Fibroblast of lung (primary cell): ENCODE measurements at regions not wholly inside any gene's neighbourhood (a gene's known extent, or its start where the extent isn't known, plus 50 kb on each side); places are given as distances from the start of the nearest gene placed in this dataset.

Experiments
- DNase-seq, 2 donors: peaks; one replicate each; pipeline versions ENCODE4 v3.0.0 to v3.0.0-alpha.2; 2010; ENCODE audit warnings: low read depth in 2 of 2
- H2AFZ ChIP-seq: 2 replicates; pipeline ENCODE4 v1.5.1; 2012; ENCODE audit warnings: low read length, control low read depth, inconsistent platforms
- H3K27ac ChIP-seq: 2 replicates; pipeline ENCODE4 v1.5.1; 2011; ENCODE audit warnings: low read length, control low read depth; ENCODE audit not compliant: insufficient read depth
- H3K27me3 ChIP-seq: 2 replicates; pipeline ENCODE4 v1.5.1; 2011; ENCODE audit warnings: mild to moderate bottlenecking, low read length; ENCODE audit not compliant: control insufficient read depth, insufficient read depth
- H3K36me3 ChIP-seq: 2 replicates; pipeline ENCODE4 v1.5.1; 2011; ENCODE audit warnings: low read length; ENCODE audit not compliant: control insufficient read depth, insufficient read depth
- H3K4me1 ChIP-seq: 2 replicates; pipeline ENCODE4 v1.5.1; 2011; ENCODE audit warnings: low read length; ENCODE audit not compliant: control insufficient read depth, insufficient read depth; ENCODE audit errors: extremely low read depth
- H3K4me2 ChIP-seq: 2 replicates; pipeline ENCODE4 v1.5.1; 2011; ENCODE audit warnings: low read length, control low read depth; ENCODE audit not compliant: insufficient read depth; ENCODE audit errors: extremely low read depth
- H3K4me3 ChIP-seq, 4 experiments: fragments of 200-600 bp in 1 of 4; sonication (generic) in 1 of 4; replicated peaks in 1 of 4; 2 replicates each; pipeline ENCODE4 v1.5.1; 2011 to 2016; ENCODE audit warnings: low read length in 4 of 4, low read depth in 3 of 4, mild to moderate bottlenecking in 3 of 4, control low read depth in 2 of 4, inconsistent platforms in 1 of 4, mixed read lengths in 1 of 4; ENCODE audit not compliant: insufficient read depth in 1 of 4; ENCODE audit errors: control extremely low read depth in 1 of 4
- H3K79me2 ChIP-seq: 2 replicates; pipeline ENCODE4 v1.5.1; 2012; ENCODE audit warnings: mild to moderate bottlenecking, low read length, inconsistent platforms; ENCODE audit not compliant: control insufficient read depth, insufficient read depth
- H3K9ac ChIP-seq: 2 replicates; pipeline ENCODE4 v1.5.1; 2011; ENCODE audit warnings: mild to moderate bottlenecking, low read length, control low read depth; ENCODE audit not compliant: insufficient read depth
- H3K9me3 ChIP-seq: 2 replicates; pipeline ENCODE4 v1.5.1; 2012; ENCODE audit warnings: low read depth, low read length; ENCODE audit not compliant: control insufficient read depth, insufficient read depth
- H4K20me1 ChIP-seq: 2 replicates; pipeline ENCODE4 v1.5.1; 2011; ENCODE audit warnings: low read length; ENCODE audit not compliant: control insufficient read depth, insufficient read depth; ENCODE audit errors: extremely low read depth
- CTCF ChIP-seq, 2 donors: IDR thresholded peaks in 1 of 2; conservative IDR thresholded peaks in 1 of 2; 1 replicate in 1 of 2; 2 replicates in 1 of 2; pipeline ENCODE4 v1.5.1; 2011 to 2012; ENCODE audit warnings: low read length in 2 of 2, control low read depth in 1 of 2, inconsistent platforms in 1 of 2, low read depth in 1 of 2, mild to moderate bottlenecking in 1 of 2
- EZH2 ChIP-seq: IDR thresholded peaks from 2 replicates; pipeline ENCODE4 v1.5.1; 2012; ENCODE audit warnings: low read length, control low read depth, mild to moderate bottlenecking; ENCODE audit errors: missing control alignments

GRCh38 chr6:170111141-170111664, 179.7 kb downstream of the DLL1 start:
- Histone ChIP-seq H3K4me3 (no peak overlapping the region), H3K36me3 (no peaks in the 10 kb centered on the region), H3K27me3 (no peaks in the 10 kb centered on the region), H2AFZ (no peak overlapping the region), H4K20me1 (no peaks in the 10 kb centered on the region), H3K27ac (no peak overlapping the region), H3K9ac (no peak overlapping the region), H3K79me2 (no peaks in the 10 kb centered on the region), H3K9me3 (no peaks in the 10 kb centered on the region), H3K4me1 (no peaks in the 10 kb centered on the region), H3K4me2 (no peak overlapping the region)
- no peak for DNase-seq
- no peak for TF ChIP-seq CTCF (conservative IDR thresholded peaks at IDR 0.05 in 1 of 2, IDR thresholded peaks at IDR 0.05 in 1 of 2; ENCODE audit: low read depth in 1 of 2, low read length in 2 of 2)

DNA sequence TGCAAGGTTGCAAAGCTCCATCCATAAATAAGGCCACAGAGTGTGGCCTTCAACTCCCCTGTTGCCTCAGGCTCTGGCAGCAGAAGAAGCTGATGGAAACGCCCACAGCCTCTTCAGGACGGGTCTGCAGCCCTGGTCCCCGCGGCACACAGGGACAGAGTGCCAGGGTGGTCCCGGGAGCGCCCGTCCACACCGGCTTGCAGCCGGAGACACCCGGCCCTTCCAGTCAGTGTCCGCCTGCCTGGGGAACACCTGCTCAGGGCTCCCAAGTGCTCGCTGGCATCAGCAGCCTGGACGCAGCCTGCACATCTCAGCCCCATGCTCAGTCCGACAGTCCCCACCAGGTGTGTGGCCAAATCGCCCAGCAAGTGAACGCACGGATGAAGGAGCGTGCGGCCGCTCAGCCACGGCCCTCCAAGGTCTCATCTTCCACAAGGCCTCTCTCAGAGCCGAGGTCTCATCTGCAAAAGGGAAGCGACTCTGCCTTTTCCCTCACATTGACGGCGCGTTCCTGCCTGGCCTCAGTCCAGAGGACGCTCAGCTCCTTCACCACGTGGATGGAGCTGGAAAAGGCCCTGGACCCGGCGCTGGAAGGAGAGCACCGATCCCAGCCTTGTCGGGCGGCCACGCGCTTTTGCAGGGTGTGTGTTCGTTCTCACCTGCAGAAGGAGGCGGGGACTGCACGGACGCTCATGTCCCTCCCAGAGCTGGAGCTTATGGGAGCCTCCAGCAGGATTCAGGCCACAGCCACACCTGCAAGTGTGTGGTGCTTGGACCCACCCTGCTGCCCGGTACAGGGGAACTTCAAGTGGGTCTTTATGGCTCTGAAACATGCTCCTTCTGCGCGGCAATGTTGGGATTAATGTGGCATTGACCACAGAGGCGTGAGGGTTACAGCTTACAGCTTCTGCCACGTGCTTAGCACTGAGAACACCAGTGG, 180.4 kb downstream of the DLL1 start:
- no peak overlapping the region for H3K9ac ChIP-seq
- no peaks in the 10 kb centered on the region for H3K36me3 ChIP-seq
- TF ChIP-seq EZH2 (no peak), CTCF (conservative IDR thresholded peaks at IDR 0.05 in 1 of 2, IDR thresholded peaks at IDR 0.05 in 1 of 2; ENCODE audit: low read depth in 1 of 2, low read length in 2 of 2) (no peak)
- H4K20me1 ChIP-seq: no peaks in the 10 kb centered on the region
- no peak overlapping the region for H3K27ac ChIP-seq
- no peaks in the 10 kb centered on the region for H3K27me3 ChIP-seq
- H3K4me1 ChIP-seq: no peaks in the 10 kb centered on the region
- no peak overlapping the region for H2AFZ ChIP-seq
- no peak overlapping the region for H3K4me3 ChIP-seq
- no peaks in the 10 kb centered on the region for H3K79me2 ChIP-seq
- H3K4me2 ChIP-seq: no peak overlapping the region
- no peak for DNase-seq
- no peaks in the 10 kb centered on the region for H3K9me3 ChIP-seq

GRCh38 chr6:170108890-170109587, 181.8 kb downstream of the DLL1 start:
- Histone ChIP-seq H3K4me3 (no peak overlapping the region), H3K4me2 (no peak overlapping the region), H3K36me3 (no peaks in the 10 kb centered on the region), H3K9me3 (no peaks in the 10 kb centered on the region), H4K20me1 (no peaks in the 10 kb centered on the region), H3K4me1 (no peaks in the 10 kb centered on the region), H3K9ac (no peak overlapping the region), H3K79me2 (no peaks in the 10 kb centered on the region), H3K27me3 (no peaks in the 10 kb centered on the region), H3K27ac (no peak overlapping the region), H2AFZ (no peak overlapping the region)
- no peak for DNase-seq
- TF ChIP-seq CTCF (conservative IDR thresholded peaks at IDR 0.05 in 1 of 2, IDR thresholded peaks at IDR 0.05 in 1 of 2; ENCODE audit: low read depth in 1 of 2, low read length in 2 of 2): no peak
- no peak for TF ChIP-seq EZH2
